PFSK-1 (cell line): ENCODE measurements at regions not wholly inside any gene's neighbourhood (a gene's known extent, or its start where the extent isn't known, plus 50 kb on each side); places are given as distances from the start of the nearest gene placed in this dataset.

Experiments
- POLR2AphosphoS5 ChIP-seq: IDR thresholded peaks from 2 replicates; pipeline ENCODE4 v1.6.1; 2012; ENCODE audit warnings: low read depth, mild to moderate bottlenecking, control low read depth, low read length, moderate library complexity
- TF ChIP-seq, protein P1 (sequence below), 2 experiments: IDR thresholded peaks; 2 replicates each; pipeline versions ENCODE4 v1.6.1 to v1.8.0; 2011 to 2012; ENCODE audit warnings: low read depth in 2 of 2, low read length in 2 of 2, control low read depth in 1 of 2, inconsistent platforms in 1 of 2, mild to moderate bottlenecking in 1 of 2, moderate library complexity in 1 of 2; ENCODE audit not compliant: insufficient read depth in 1 of 2

GRCh38 chr6:140601021-140601808 lies 1226.8 kb upstream of the CITED2 start:
- TF ChIP-seq, protein P1, sequence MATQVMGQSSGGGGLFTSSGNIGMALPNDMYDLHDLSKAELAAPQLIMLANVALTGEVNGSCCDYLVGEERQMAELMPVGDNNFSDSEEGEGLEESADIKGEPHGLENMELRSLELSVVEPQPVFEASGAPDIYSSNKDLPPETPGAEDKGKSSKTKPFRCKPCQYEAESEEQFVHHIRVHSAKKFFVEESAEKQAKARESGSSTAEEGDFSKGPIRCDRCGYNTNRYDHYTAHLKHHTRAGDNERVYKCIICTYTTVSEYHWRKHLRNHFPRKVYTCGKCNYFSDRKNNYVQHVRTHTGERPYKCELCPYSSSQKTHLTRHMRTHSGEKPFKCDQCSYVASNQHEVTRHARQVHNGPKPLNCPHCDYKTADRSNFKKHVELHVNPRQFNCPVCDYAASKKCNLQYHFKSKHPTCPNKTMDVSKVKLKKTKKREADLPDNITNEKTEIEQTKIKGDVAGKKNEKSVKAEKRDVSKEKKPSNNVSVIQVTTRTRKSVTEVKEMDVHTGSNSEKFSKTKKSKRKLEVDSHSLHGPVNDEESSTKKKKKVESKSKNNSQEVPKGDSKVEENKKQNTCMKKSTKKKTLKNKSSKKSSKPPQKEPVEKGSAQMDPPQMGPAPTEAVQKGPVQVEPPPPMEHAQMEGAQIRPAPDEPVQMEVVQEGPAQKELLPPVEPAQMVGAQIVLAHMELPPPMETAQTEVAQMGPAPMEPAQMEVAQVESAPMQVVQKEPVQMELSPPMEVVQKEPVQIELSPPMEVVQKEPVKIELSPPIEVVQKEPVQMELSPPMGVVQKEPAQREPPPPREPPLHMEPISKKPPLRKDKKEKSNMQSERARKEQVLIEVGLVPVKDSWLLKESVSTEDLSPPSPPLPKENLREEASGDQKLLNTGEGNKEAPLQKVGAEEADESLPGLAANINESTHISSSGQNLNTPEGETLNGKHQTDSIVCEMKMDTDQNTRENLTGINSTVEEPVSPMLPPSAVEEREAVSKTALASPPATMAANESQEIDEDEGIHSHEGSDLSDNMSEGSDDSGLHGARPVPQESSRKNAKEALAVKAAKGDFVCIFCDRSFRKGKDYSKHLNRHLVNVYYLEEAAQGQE (IDR thresholded peaks at IDR 0.05; ENCODE audit: insufficient read depth in 1 of 2, low read depth in 2 of 2, low read length in 2 of 2), result no peak
- TF ChIP-seq POLR2AphosphoS5, result no peak
